BLaER1 (cell line): ENCODE measurements at regions not wholly inside any gene's neighbourhood (a gene's known extent, or its start where the extent isn't known, plus 50 kb on each side); places are given as distances from the start of the nearest gene placed in this dataset.

Source experiments
- H3K27ac ChIP-seq: shearing (Covaris generic); formaldehyde crosslinking; 2 replicates; pipeline ENCODE4 v1.8.1; 2022
- H3K27me3 ChIP-seq: shearing (Covaris generic); formaldehyde crosslinking; 2 replicates; pipeline ENCODE4 v1.8.1; 2022
- H3K36me3 ChIP-seq: shearing (Covaris generic); formaldehyde crosslinking; 2 replicates; pipeline ENCODE4 v1.8.1; 2022
- H3K4me1 ChIP-seq: shearing (Covaris generic); formaldehyde crosslinking; 2 replicates; pipeline ENCODE4 v1.8.1; 2022
- H3K4me2 ChIP-seq: shearing (Covaris generic); formaldehyde crosslinking; 2 replicates; pipeline ENCODE4 v1.8.1; 2022
- H3K4me3 ChIP-seq: shearing (Covaris generic); formaldehyde crosslinking; 2 replicates; pipeline ENCODE4 v1.8.1; 2022
- H3K9ac ChIP-seq: shearing (Covaris generic); formaldehyde crosslinking; 2 replicates; pipeline ENCODE4 v1.8.1; 2022
- H3K9me3 ChIP-seq: shearing (Covaris generic); formaldehyde crosslinking; 2 replicates; pipeline ENCODE4 v1.8.1; 2022
- H4K20me1 ChIP-seq: shearing (Covaris generic); formaldehyde crosslinking; 2 replicates; pipeline ENCODE4 v1.8.1; 2022
- Cebpa-rat ChIP-seq: shearing (Covaris generic); IDR thresholded peaks from 2 replicates; pipeline ENCODE4 v1.8.1; 2022

DNA sequence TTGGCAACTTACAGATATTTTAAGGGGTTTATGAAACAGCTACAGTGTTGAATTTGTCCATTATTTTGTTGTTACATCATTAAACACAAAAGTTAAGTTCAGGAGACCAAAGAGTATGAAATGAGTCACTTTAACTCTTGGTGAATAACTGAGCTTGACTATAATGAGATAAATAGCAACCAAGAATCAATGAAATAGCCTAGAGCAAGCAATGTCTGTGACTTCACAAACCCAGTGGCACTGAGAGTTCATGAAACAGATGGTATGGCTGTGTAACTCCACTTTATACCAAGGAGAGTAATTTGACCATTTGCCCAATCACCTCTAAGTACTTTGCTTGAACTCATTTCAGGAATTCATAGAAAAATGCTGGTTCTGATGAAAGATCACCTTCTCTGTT is 169.6 kb upstream of the GADL1 start:
- Histone ChIP-seq H3K9ac (no peak overlapping the region), H3K4me1 (no peaks in the 10 kb centered on the region), H3K36me3 (no peaks in the 10 kb centered on the region), H3K27me3 (no peaks in the 10 kb centered on the region), H3K4me3 (no peak overlapping the region), H4K20me1 (no peaks in the 10 kb centered on the region), H3K4me2 (no peak overlapping the region), H3K27ac (no peak overlapping the region), H3K9me3 (peaks cover 3% of the 10 kb centered on the region; the same call in 1 of the 2 replicates)
- TF ChIP-seq Cebpa-rat = no peak

DNA sequence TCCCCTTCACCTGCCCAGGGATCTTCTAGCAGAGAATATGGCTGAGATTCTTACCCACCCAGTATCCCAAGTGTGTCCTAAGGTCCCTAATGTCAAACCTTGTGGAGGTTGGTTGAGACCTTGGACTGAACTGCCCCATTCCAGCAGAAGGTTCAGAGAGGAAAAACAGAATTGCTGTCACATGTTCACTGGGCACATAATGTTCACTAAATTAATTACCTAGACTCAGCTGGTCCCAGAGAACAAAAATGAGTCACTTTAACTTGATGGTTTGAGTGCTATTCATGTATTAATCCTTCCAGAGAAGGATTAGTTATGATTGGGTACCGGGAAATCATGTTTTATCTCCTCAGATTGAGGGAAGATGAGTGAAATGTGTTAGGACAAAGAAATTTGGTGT is 171.3 kb upstream of the GADL1 start:
- Histone ChIP-seq H3K9ac (no peak overlapping the region), H3K27me3 (no peaks in the 10 kb centered on the region), H3K4me1 (no peaks in the 10 kb centered on the region), H4K20me1 (no peaks in the 10 kb centered on the region), H3K36me3 (no peaks in the 10 kb centered on the region), H3K4me2 (no peak overlapping the region), H3K27ac (no peak overlapping the region), H3K9me3 (no peaks in the 10 kb centered on the region), H3K4me3 (no peak overlapping the region)
- TF ChIP-seq Cebpa-rat = no peak

DNA sequence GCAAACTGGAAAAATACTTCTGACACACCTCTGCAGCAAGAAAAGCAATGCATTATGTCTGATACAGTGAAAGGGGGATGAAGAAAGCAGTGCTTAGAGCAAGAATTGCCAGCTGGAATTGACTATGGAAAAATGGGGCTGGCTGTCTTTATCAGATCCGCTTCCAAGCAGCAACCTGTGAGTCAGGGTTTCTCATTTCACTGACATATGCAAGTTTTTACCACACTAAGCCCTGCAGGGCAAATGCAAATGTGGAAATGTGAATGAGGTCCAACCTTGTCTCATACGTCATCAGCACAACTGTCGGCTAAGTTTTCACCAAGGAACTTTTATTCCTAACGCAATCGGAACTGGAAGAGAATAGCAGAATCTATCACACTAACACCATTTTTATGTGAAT is 172.5 kb upstream of the GADL1 start:
- no peaks in the 10 kb centered on the region for H3K27me3 ChIP-seq
- TF ChIP-seq Cebpa-rat = no peak
- H4K20me1 ChIP-seq = no peaks in the 10 kb centered on the region
- peaks cover 8% of the 10 kb centered on the region; the same call in 1 of the 2 replicates for H3K9me3 ChIP-seq
- no peaks in the 10 kb centered on the region for H3K36me3 ChIP-seq
- no peak overlapping the region for H3K27ac ChIP-seq
- H3K4me2 ChIP-seq = no peak overlapping the region
- H3K9ac ChIP-seq = no peak overlapping the region
- H3K4me3 ChIP-seq = no peak overlapping the region
- no peaks in the 10 kb centered on the region for H3K4me1 ChIP-seq

DNA sequence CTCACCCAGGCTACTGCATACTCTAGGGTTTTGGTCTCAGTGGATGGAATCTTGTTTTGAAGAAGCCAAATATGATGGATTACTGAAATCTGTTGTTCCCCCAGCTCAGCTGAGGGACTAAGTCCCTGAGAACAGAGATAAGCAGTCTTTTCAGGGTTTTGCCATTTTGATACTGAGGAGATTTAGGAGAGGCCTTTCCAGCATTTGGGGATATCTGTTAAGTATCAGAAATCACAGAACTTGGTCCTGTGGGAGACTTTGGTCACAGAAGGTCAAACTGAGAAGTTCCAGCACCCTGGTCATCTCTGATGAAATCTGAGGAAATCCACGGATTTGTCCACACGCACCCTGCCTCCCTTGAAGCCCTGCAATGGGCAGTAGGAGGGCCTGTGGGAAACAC is 181.0 kb upstream of the GADL1 start:
- no peak overlapping the region for H3K27ac ChIP-seq
- no peak overlapping the region for H3K4me2 ChIP-seq
- H3K4me3 ChIP-seq = no peak overlapping the region
- TF ChIP-seq Cebpa-rat = no peak
- peaks cover 25% of the 10 kb centered on the region for H3K9me3 ChIP-seq
- H3K36me3 ChIP-seq = no peaks in the 10 kb centered on the region
- H3K27me3 ChIP-seq = no peaks in the 10 kb centered on the region
- no peak overlapping the region for H3K9ac ChIP-seq
- no peaks in the 10 kb centered on the region for H4K20me1 ChIP-seq
- no peaks in the 10 kb centered on the region for H3K4me1 ChIP-seq

DNA sequence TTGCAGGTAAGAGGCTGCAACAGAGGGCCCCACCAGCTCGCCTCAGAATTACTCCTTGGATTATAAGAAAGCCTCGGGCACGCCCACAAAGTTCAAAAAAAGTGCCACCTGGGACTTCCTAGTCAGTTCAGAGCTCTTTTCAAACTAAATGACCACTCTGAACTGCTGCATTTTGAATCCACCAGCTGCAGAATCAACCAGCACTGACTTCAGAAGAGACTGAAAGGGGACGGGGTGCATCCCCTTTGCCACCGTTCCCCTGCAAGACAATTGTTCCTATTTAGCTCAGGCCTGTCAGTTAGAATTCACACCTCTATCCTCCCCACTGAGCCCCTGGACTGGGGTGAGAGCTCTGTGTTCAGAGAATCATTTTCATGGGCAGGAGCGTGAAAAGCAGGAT is 181.4 kb upstream of the GADL1 start:
- Histone ChIP-seq H3K9me3 (peaks cover 25% of the 10 kb centered on the region), H3K4me1 (no peaks in the 10 kb centered on the region), H3K4me2 (no peak overlapping the region), H3K9ac (no peak overlapping the region), H3K4me3 (no peak overlapping the region), H3K27ac (no peak overlapping the region), H3K36me3 (no peaks in the 10 kb centered on the region), H4K20me1 (no peaks in the 10 kb centered on the region), H3K27me3 (no peaks in the 10 kb centered on the region)
- TF ChIP-seq Cebpa-rat = no peak

DNA sequence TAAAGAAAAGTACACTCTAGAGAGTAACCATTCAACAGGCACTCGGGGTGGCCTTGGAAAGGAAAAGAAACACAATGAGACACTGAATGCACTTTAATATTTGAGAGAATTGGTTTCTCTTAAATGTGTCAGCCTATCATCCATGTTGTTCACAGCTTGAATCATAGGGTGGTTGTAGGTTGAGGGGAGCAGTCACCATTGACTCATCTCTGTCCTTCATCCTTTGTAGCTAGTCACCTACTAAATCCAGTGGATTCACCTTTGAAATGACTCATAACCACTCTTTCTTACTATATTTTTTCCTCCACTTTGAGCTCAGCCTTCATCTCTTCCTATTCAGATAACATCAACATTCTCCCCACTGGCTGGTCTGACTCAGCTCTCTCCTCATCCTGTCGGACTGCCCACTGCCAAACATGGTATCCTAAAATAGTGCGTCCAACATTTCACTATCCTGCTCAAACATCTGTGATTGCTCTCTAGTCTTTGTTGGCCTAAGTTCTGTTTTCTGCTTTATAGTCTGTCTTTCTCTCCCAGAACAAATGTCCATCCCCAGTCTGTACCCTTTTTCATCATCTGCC is 182.7 kb upstream of the GADL1 start:
- Histone ChIP-seq H3K9me3 (peaks cover 16% of the 10 kb centered on the region), H3K4me1 (no peaks in the 10 kb centered on the region), H4K20me1 (no peaks in the 10 kb centered on the region), H3K27me3 (no peaks in the 10 kb centered on the region), H3K4me2 (no peak overlapping the region), H3K36me3 (no peaks in the 10 kb centered on the region), H3K9ac (no peak overlapping the region), H3K27ac (no peak overlapping the region), H3K4me3 (no peak overlapping the region)
- TF ChIP-seq Cebpa-rat = no peak

DNA sequence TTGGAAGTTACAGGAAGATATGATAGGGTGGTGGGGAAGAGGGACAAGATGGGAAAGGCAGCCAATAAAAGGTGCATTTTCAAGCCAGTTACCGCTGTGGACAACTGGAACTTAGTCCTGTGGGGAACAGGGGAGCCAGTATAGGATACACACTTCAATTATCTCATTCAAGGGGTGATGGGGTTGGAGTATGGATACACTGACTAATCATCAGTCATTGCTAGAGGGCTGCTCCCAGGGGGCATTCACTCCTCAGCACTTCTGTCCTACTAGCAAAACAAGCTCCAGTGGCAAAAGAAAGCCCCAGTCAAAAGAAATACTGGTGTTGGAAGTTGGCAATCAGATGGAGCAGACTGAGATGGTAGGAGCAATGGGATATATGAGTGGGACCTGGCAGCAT is 183.4 kb upstream of the GADL1 start:
- Histone ChIP-seq H4K20me1 (no peaks in the 10 kb centered on the region), H3K27me3 (no peaks in the 10 kb centered on the region), H3K9me3 (peaks cover 11% of the 10 kb centered on the region; the same call in 1 of the 2 replicates), H3K4me2 (no peak overlapping the region), H3K27ac (no peak overlapping the region), H3K9ac (no peak overlapping the region), H3K36me3 (no peaks in the 10 kb centered on the region), H3K4me3 (no peak overlapping the region), H3K4me1 (no peaks in the 10 kb centered on the region)
- no peak for TF ChIP-seq Cebpa-rat

DNA sequence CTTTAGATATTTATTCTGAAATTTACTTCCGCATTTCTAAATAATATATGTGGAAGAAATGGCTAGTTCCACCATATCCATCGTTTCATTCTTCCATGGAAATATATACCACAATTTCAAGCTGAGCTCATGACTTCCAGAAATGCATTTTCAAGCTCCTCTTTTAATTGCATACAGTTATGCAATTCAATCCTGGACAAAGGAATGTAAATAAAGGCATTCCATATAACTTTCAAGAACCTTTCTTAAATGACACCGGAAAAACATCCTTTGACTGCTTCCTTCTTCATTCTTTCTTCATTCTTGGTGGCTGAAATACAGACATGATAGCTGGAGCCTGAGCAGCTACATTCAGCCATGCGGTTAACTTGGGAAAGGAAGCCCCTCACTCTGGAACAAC is 185.2 kb upstream of the GADL1 start:
- no peak for TF ChIP-seq Cebpa-rat
- Histone ChIP-seq H3K36me3 (no peaks in the 10 kb centered on the region), H3K4me2 (no peak overlapping the region), H3K9ac (no peak overlapping the region), H3K4me3 (no peak overlapping the region), H3K9me3 (peaks cover 5% of the 10 kb centered on the region; the same call in 1 of the 2 replicates), H3K27ac (no peak overlapping the region), H4K20me1 (no peaks in the 10 kb centered on the region), H3K4me1 (no peaks in the 10 kb centered on the region), H3K27me3 (no peaks in the 10 kb centered on the region)

DNA sequence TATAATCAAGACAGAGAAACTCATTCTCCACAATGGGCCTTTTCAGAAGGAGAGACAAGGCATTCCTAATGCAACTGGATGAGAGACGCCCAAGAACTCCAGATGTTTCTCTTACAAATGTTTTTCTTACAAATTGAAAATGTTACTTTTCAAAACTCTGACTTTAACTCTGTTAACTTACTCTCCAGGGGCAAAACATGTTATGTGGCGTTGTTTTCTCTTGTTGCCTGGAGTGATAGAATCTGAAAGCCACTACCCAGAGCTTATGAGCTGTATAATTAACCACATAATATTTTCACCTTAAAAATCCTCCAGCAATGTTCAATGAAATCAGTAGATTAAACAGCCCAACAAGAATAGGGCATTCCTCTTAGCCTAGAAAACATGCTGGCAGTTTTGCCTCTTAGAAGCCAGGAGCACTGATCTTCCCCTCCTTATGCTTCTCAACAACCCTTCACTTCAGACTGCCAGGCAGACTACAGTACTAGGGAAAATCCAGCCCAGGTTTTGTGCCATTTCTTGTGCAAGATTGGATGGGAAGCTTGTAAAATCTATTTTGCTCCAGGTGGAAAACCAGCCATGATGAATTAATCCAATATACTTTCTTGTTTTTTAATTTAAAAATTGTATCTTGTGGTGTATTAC is 186.7 kb upstream of the GADL1 start:
- Histone ChIP-seq H3K27me3 (no peaks in the 10 kb centered on the region), H3K4me2 (no peak overlapping the region), H3K9ac (no peak overlapping the region), H4K20me1 (no peaks in the 10 kb centered on the region), H3K9me3 (no peaks in the 10 kb centered on the region), H3K36me3 (no peaks in the 10 kb centered on the region), H3K4me3 (no peak overlapping the region), H3K4me1 (no peaks in the 10 kb centered on the region), H3K27ac (no peak overlapping the region)
- no peak for TF ChIP-seq Cebpa-rat

DNA sequence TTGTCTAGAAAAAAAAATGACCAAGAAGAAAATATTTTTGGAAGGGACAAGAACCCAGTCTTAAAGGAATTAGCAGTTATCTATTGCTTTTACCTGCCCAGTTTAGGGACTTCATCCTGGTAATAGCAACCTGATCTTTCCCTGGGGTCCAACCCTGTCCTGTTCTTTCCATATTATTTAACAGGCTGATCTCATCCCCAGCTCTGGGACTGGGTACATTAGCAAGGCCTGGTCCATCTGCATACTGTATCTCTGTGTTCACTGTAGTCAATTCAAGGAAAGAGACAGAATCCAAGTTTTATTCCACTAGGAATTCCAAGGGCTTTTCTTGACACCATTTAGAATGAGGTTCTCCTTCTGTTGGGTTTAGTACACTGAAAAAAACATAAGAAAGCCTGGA is 191.7 kb upstream of the GADL1 start:
- no peaks in the 10 kb centered on the region for H4K20me1 ChIP-seq

DNA sequence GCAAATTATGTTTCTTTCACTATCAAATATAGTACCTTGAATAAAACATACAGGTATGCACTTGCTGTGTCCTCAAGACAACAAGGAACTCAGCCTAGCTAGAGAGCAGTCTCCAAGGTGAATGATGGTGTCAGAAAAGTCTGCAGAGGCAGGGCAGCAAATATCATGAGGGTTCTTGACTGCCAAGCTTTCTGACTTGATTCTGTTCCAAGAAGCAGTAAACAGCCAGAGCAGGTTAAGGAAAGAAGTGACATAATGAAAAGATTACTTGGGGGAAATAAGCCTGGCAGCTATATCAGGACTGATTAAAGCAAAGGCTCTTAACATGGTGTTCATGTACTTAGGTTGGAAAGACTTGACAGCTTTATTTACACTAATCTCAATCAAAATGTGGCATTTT is 192.2 kb upstream of the GADL1 start:
- no peak for TF ChIP-seq Cebpa-rat
- H3K27me3 ChIP-seq = no peaks in the 10 kb centered on the region
- H4K20me1 ChIP-seq = no peaks in the 10 kb centered on the region
- no peak overlapping the region for H3K4me2 ChIP-seq
- no peaks in the 10 kb centered on the region for H3K4me1 ChIP-seq
- H3K9me3 ChIP-seq = no peaks in the 10 kb centered on the region
- H3K36me3 ChIP-seq = no peaks in the 10 kb centered on the region
- no peak overlapping the region for H3K4me3 ChIP-seq
- H3K27ac ChIP-seq = no peak overlapping the region
- no peak overlapping the region for H3K9ac ChIP-seq

More for the DNA sequence above, 191.7 kb upstream of the GADL1 start:
- Histone ChIP-seq H3K4me3 (no peak overlapping the region), H3K27me3 (no peaks in the 10 kb centered on the region), H3K9ac (no peak overlapping the region), H3K27ac (no peak overlapping the region), H3K36me3 (no peaks in the 10 kb centered on the region), H3K4me2 (no peak overlapping the region), H3K9me3 (no peaks in the 10 kb centered on the region), H3K4me1 (no peaks in the 10 kb centered on the region)
- TF ChIP-seq Cebpa-rat = no peak
